ENCODE measurements at regions not wholly inside any gene's neighbourhood (a gene's known extent, or its start where the extent isn't known, plus 50 kb on each side); places are given as distances from the start of the nearest gene placed in this dataset.

DNA sequence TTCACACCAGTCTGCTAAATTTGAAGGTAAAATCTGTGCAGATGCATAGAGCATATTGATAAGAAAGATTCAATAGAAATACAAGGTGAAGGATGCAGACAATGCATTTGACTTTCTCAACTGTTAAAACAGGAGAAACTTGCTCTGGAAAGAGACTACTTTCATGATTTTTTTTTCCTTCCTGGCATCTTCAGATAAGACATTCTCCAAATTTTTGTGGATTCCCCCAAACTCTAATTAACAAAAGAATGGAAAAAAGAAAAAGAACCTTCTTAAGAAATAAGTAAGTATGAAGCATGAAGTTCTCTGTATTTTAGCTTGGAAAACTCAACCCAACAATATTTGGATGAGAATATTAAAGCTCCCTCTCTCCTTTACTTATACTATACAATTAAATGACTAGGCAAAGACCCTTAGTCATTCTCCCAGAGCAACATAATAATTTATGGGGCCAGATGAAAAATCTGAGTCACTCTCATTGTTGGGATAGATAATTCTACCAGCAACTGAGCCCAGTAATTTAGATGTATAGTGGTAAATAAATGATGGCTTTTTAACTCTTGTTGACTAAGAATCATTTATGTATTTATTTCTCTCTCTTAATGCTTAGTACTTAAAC lies 298.7 kb upstream of the COL3A1 start:
- CTCF ChIA-PET = no interaction called here
- Histone ChIP-seq H3K27me3 (replicated peaks; ENCODE audit: insufficient read depth, low read depth, low read length, poor library complexity) (no peaks in the 10 kb centered on the region), H3K4me3 (ENCODE audit: low read depth, low read length, poor library complexity, severe bottlenecking) (no peak overlapping the region), H3K27ac (ENCODE audit: low read depth, low read length, poor library complexity, severe bottlenecking) (no peak overlapping the region), H3K4me1 (ENCODE audit: insufficient read depth, low read length, poor library complexity, severe bottlenecking) (no peaks in the 10 kb centered on the region), H3K36me3 (ENCODE audit: insufficient read depth, low read length, poor library complexity, severe bottlenecking) (no peaks in the 10 kb centered on the region), H3K9me3 (ENCODE audit: low read depth, low read length, poor library complexity, severe bottlenecking) (no peaks in the 10 kb centered on the region)
- intact Hi-C loops (cut with micrococcal nuclease; ENCODE audit: unreplicated experiment) = no loop called here
- peak; percentile 54 for DNase-seq (ENCODE audit: low spot score)
- BruUV-seq (replicated peaks) = no TSS peak
- POLR2A ChIA-PET (ENCODE audit: low non-redundant PET) = no interaction called here
- no peak for TF ChIP-seq EZH2 (IDR thresholded peaks at IDR 0.05; ENCODE audit: borderline replicate concordance, low read depth, low read length, poor library complexity, severe bottlenecking)
- TF ChIP-seq, protein P1, sequence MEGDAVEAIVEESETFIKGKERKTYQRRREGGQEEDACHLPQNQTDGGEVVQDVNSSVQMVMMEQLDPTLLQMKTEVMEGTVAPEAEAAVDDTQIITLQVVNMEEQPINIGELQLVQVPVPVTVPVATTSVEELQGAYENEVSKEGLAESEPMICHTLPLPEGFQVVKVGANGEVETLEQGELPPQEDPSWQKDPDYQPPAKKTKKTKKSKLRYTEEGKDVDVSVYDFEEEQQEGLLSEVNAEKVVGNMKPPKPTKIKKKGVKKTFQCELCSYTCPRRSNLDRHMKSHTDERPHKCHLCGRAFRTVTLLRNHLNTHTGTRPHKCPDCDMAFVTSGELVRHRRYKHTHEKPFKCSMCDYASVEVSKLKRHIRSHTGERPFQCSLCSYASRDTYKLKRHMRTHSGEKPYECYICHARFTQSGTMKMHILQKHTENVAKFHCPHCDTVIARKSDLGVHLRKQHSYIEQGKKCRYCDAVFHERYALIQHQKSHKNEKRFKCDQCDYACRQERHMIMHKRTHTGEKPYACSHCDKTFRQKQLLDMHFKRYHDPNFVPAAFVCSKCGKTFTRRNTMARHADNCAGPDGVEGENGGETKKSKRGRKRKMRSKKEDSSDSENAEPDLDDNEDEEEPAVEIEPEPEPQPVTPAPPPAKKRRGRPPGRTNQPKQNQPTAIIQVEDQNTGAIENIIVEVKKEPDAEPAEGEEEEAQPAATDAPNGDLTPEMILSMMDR (conservative IDR thresholded peaks at IDR 0.05; ENCODE audit: low read depth, low read length) = no peak

DNA sequence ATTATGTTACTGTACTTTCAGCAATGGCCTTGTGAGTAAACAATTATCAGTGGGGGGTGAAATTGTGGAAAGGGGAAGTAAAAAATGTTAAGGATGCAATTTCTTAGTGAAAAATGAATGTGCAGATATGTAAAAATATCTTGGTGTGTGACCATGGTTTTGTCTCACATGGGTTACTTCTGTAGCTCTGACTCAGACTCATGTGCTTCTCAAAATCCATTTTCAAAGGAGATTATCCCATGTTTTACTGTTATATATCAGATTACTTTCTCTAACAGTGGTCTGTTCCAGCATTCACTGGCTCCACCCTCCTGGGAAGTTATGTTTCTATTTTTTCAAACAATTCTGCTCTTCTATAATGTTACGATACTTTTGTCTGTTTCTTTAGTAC lies 298.2 kb upstream of the COL3A1 start:
- no peak overlapping the region for H3K27ac ChIP-seq (ENCODE audit: low read depth, low read length, poor library complexity, severe bottlenecking)
- no peaks in the 10 kb centered on the region for H3K27me3 ChIP-seq (replicated peaks; ENCODE audit: insufficient read depth, low read depth, low read length, poor library complexity)
- BruUV-seq (replicated peaks) = no TSS peak
- H3K9me3 ChIP-seq (ENCODE audit: low read depth, low read length, poor library complexity, severe bottlenecking) = no peaks in the 10 kb centered on the region
- ChIA-PET CTCF (no interaction called here), POLR2A (ENCODE audit: low non-redundant PET) (no interaction called here)
- intact Hi-C loops (cut with micrococcal nuclease; ENCODE audit: unreplicated experiment) = no loop called here
- no peak for TF ChIP-seq EZH2 (IDR thresholded peaks at IDR 0.05; ENCODE audit: borderline replicate concordance, low read depth, low read length, poor library complexity, severe bottlenecking)
- TF ChIP-seq, protein P1 (conservative IDR thresholded peaks at IDR 0.05; ENCODE audit: low read depth, low read length) = no peak
- DNase-seq (ENCODE audit: low spot score) = peak; percentile 34
- H3K36me3 ChIP-seq (ENCODE audit: insufficient read depth, low read length, poor library complexity, severe bottlenecking) = no peaks in the 10 kb centered on the region
- H3K4me1 ChIP-seq (ENCODE audit: insufficient read depth, low read length, poor library complexity, severe bottlenecking) = no peaks in the 10 kb centered on the region
- H3K4me3 ChIP-seq (ENCODE audit: low read depth, low read length, poor library complexity, severe bottlenecking) = no peak overlapping the region

DNA sequence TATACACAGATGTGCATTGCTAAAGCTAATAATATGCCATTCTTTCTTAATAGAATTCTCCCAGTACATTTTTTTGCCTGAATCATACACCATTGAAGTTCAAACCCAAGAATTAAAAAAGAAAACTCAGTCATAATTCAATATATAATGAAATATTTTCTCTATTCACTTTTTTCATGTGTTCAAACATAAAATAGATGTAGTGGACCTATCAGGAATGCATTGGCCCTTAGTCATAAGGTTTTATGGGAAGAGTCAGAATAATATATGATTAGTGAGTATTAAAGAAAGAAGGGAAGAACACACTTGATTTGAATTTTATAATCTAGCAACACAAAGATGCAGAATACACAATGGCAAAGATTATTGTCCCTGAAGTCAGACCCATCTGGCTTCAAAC lies 297.0 kb upstream of the COL3A1 start:
- BruUV-seq (replicated peaks) = no TSS peak
- Histone ChIP-seq H3K27ac (ENCODE audit: low read depth, low read length, poor library complexity, severe bottlenecking) (no peak overlapping the region), H3K36me3 (ENCODE audit: insufficient read depth, low read length, poor library complexity, severe bottlenecking) (no peaks in the 10 kb centered on the region), H3K4me3 (ENCODE audit: low read depth, low read length, poor library complexity, severe bottlenecking) (no peak overlapping the region), H3K9me3 (ENCODE audit: low read depth, low read length, poor library complexity, severe bottlenecking) (no peaks in the 10 kb centered on the region), H3K4me1 (ENCODE audit: insufficient read depth, low read length, poor library complexity, severe bottlenecking) (no peaks in the 10 kb centered on the region), H3K27me3 (replicated peaks; ENCODE audit: insufficient read depth, low read depth, low read length, poor library complexity) (no peaks in the 10 kb centered on the region)
- CTCF ChIA-PET = no interaction called here
- DNase-seq (ENCODE audit: low spot score) = no peak
- TF ChIP-seq, protein P1 (conservative IDR thresholded peaks at IDR 0.05; ENCODE audit: low read depth, low read length) = no peak
- no peak for TF ChIP-seq EZH2 (IDR thresholded peaks at IDR 0.05; ENCODE audit: borderline replicate concordance, low read depth, low read length, poor library complexity, severe bottlenecking)
- POLR2A ChIA-PET (ENCODE audit: low non-redundant PET) = no interaction called here
- intact Hi-C loops (cut with micrococcal nuclease; ENCODE audit: unreplicated experiment) = no loop called here

All from A673 (cell line).